HCT116 (cell line): ENCODE measurements at regions not wholly inside any gene's neighbourhood (a gene's known extent, or its start where the extent isn't known, plus 50 kb on each side); places are given as distances from the start of the nearest gene placed in this dataset.

Experiments used
- CTCF ChIP-seq, 3 experiments: fragments of 200-600 bp in 1 of 3; sonication (generic) in 1 of 3; IDR thresholded peaks in 2 of 3; conservative IDR thresholded peaks in 1 of 3; 2 replicates each; pipeline ENCODE4 v1.5.1; 2012 to 2017; ENCODE audit warnings: low read depth in 2 of 3, low read length in 2 of 3, antibody characterized with exemption in 1 of 3, borderline replicate concordance in 1 of 3, control low read depth in 1 of 3, mild to moderate bottlenecking in 1 of 3, mixed read lengths in 1 of 3, mixed run types in 1 of 3, moderate library complexity in 1 of 3; ENCODE audit not compliant: insufficient read depth in 1 of 3
- EZH2 ChIP-seq: fragments of 200-600 bp; sonication (generic); IDR thresholded peaks from 2 replicates; pipeline ENCODE4 v1.6.1; 2017; ENCODE audit warnings: antibody characterized with exemption, mixed run types
- FOSL1 ChIP-seq: IDR thresholded peaks from 2 replicates; pipeline ENCODE4 v1.6.1; 2012; ENCODE audit warnings: low read depth
- POLR2A ChIP-seq: IDR thresholded peaks from 2 replicates; pipeline ENCODE4 v1.7.0; 2011; ENCODE audit warnings: borderline replicate concordance; ENCODE audit not compliant: insufficient read depth, insufficient read length; ENCODE audit errors: extremely low read depth
- POLR2AphosphoS5 ChIP-seq: IDR thresholded peaks from 2 replicates; pipeline ENCODE4 v1.6.1; 2011; ENCODE audit warnings: mild to moderate bottlenecking, low read depth, low read length, moderate library complexity
- SRF ChIP-seq: IDR thresholded peaks from 2 replicates; pipeline ENCODE4 v1.6.1; 2012; ENCODE audit warnings: low read depth
- TCF7L2 ChIP-seq: IDR thresholded peaks from 2 replicates; pipeline ENCODE4 v1.7.0; 2011; ENCODE audit warnings: borderline replicate concordance, inconsistent platforms; ENCODE audit not compliant: insufficient read depth, insufficient read length; ENCODE audit errors: extremely low read depth
- YY1 ChIP-seq: IDR thresholded peaks from 2 replicates; pipeline ENCODE4 v1.6.1; 2011; ENCODE audit warnings: low read length, low read depth, moderate library complexity, mild to moderate bottlenecking; ENCODE audit not compliant: insufficient replicate concordance; ENCODE audit errors: extremely low read depth
- TF ChIP-seq, protein P1 (sequence below): IDR thresholded peaks from 2 replicates; pipeline ENCODE4 v1.6.1; 2011; ENCODE audit warnings: mild to moderate bottlenecking, low read length, moderate library complexity; ENCODE audit not compliant: insufficient replicate concordance; ENCODE audit errors: extremely low read depth
- TF ChIP-seq, protein P2 (sequence below): IDR thresholded peaks from 2 replicates; pipeline ENCODE4 v1.6.1; 2012

GRCh38 chr5:39675676-39676075 lies 250.9 kb upstream of the DAB2 start:
- TF ChIP-seq CTCF (IDR thresholded peaks at IDR 0.05 in 2 of 3, conservative IDR thresholded peaks at IDR 0.05 in 1 of 3; ENCODE audit: borderline replicate concordance in 1 of 3, insufficient read depth in 1 of 3, low read depth in 2 of 3, low read length in 2 of 3) (no peak), POLR2A (no peak), EZH2 (no peak), TCF7L2 (no peak), YY1 (no peak), POLR2AphosphoS5 (no peak), FOSL1 (no peak), SRF (no peak)
- TF ChIP-seq, protein P1, sequence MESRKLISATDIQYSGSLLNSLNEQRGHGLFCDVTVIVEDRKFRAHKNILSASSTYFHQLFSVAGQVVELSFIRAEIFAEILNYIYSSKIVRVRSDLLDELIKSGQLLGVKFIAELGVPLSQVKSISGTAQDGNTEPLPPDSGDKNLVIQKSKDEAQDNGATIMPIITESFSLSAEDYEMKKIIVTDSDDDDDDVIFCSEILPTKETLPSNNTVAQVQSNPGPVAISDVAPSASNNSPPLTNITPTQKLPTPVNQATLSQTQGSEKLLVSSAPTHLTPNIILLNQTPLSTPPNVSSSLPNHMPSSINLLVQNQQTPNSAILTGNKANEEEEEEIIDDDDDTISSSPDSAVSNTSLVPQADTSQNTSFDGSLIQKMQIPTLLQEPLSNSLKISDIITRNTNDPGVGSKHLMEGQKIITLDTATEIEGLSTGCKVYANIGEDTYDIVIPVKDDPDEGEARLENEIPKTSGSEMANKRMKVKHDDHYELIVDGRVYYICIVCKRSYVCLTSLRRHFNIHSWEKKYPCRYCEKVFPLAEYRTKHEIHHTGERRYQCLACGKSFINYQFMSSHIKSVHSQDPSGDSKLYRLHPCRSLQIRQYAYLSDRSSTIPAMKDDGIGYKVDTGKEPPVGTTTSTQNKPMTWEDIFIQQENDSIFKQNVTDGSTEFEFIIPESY, result no peak
- TF ChIP-seq, protein P2, sequence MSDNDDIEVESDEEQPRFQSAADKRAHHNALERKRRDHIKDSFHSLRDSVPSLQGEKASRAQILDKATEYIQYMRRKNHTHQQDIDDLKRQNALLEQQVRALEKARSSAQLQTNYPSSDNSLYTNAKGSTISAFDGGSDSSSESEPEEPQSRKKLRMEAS, result no peak
